GM23248 (cell line): ENCODE measurements at regions not wholly inside any gene's neighbourhood (a gene's known extent, or its start where the extent isn't known, plus 50 kb on each side); places are given as distances from the start of the nearest gene placed in this dataset.

Source experiments
- DNase-seq: peaks from one replicate; pipeline ENCODE4 v3.0.0-alpha.2; 2015
- H2AFZ ChIP-seq: fragments of 200-600 bp; sonication (generic); 2 replicates; pipeline ENCODE4 v1.6.1; 2016; ENCODE audit warnings: antibody characterized with exemption
- H3F3A ChIP-seq: fragments of 200-600 bp; sonication (generic); 2 replicates; pipeline ENCODE4 v1.6.1; 2016; ENCODE audit warnings: mild to moderate bottlenecking, antibody characterized with exemption, mixed run types; ENCODE audit not compliant: insufficient read depth
- H3K27ac ChIP-seq: fragments of 200-600 bp; sonication (generic); 2 replicates; pipeline ENCODE4 v1.5.1; 2016; ENCODE audit warnings: mild to moderate bottlenecking
- H3K27me3 ChIP-seq: fragments of 200-600 bp; sonication (generic); replicated peaks from 2 replicates; pipeline ENCODE4 v1.6.1; 2016; ENCODE audit warnings: mild to moderate bottlenecking; ENCODE audit not compliant: insufficient read depth
- H3K36me3 ChIP-seq: fragments of 200-600 bp; sonication (generic); 2 replicates; pipeline ENCODE4 v1.6.1; 2016; ENCODE audit warnings: low read depth, mild to moderate bottlenecking
- H3K4me1 ChIP-seq: fragments of 200-600 bp; sonication (generic); 2 replicates; pipeline ENCODE4 v1.6.1; 2016; ENCODE audit warnings: mild to moderate bottlenecking; ENCODE audit not compliant: insufficient read depth
- H3K4me2 ChIP-seq: fragments of 200-600 bp; sonication (generic); one replicate; pipeline ENCODE4 v1.6.1; 2016; ENCODE audit warnings: mild to moderate bottlenecking; ENCODE audit not compliant: unreplicated experiment
- H3K4me3 ChIP-seq: fragments of 200-600 bp; sonication (generic); 2 replicates; pipeline ENCODE4 v1.5.1; 2016; ENCODE audit warnings: mild to moderate bottlenecking
- H3K79me2 ChIP-seq: fragments of 200-600 bp; sonication (generic); 2 replicates; pipeline ENCODE4 v1.6.1; 2016; ENCODE audit warnings: mild to moderate bottlenecking; ENCODE audit not compliant: insufficient read depth
- H3K9ac ChIP-seq: fragments of 200-600 bp; sonication (generic); 2 replicates; pipeline ENCODE4 v1.6.1; 2016; ENCODE audit warnings: mild to moderate bottlenecking
- H3K9me2 ChIP-seq: fragments of 200-600 bp; sonication (generic); 2 replicates; pipeline ENCODE4 v1.6.1; 2016; ENCODE audit warnings: mixed run types, mild to moderate bottlenecking, moderate library complexity; ENCODE audit not compliant: insufficient read depth
- H3K9me3 ChIP-seq: fragments of 200-600 bp; sonication (generic); one replicate; pipeline ENCODE4 v1.6.1; 2017; ENCODE audit warnings: low read depth
- H4K20me1 ChIP-seq: fragments of 200-600 bp; sonication (generic); 2 replicates; pipeline ENCODE4 v1.6.0; 2016; ENCODE audit not compliant: insufficient read depth
- EZH2 ChIP-seq: fragments of 200-600 bp; sonication (generic); IDR thresholded peaks from 2 replicates; pipeline ENCODE4 v1.6.1; 2018; ENCODE audit warnings: antibody characterized with exemption, mild to moderate bottlenecking; ENCODE audit not compliant: insufficient read depth, poor library complexity, severe bottlenecking
- EZH2phosphoT487 ChIP-seq: fragments of 200-600 bp; sonication (generic); IDR thresholded peaks from 2 replicates; pipeline ENCODE4 v1.6.1; 2018; ENCODE audit warnings: antibody characterized with exemption, moderate library complexity, mild to moderate bottlenecking, low read depth; ENCODE audit not compliant: insufficient read depth
- WGBS, 2 experiments: methylation state at CpG; one replicate each; pipeline ENCODE4 v1.1.6; 2015 to 2017; ENCODE audit warnings: low lambda C conversion rate in 2 of 2, low coverage in 1 of 2; ENCODE audit errors: missing lambda C conversion rate in 2 of 2; 5-methylcytosine and 5-hydroxymethylcytosine counted together
- in situ Hi-C: fragments of 300-500 bp; cut with MboI; formaldehyde crosslinking; loops from 2 replicates; pipeline ENCODE4 v1.15.0; 2020

GRCh38 chr17:73952082-73952479 is 251.4 kb upstream of the RPL38 start:
- Histone ChIP-seq H3F3A (no peaks in the 10 kb centered on the region), H3K4me1 (no peaks in the 10 kb centered on the region), H3K4me3 (no peak overlapping the region), H4K20me1 (no peaks in the 10 kb centered on the region), H3K79me2 (no peaks in the 10 kb centered on the region), H3K4me2 (no peak overlapping the region), H2AFZ (no peak overlapping the region), H3K36me3 (no peaks in the 10 kb centered on the region), H3K27ac (no peak overlapping the region), H3K27me3 (peaks cover 10% of the 10 kb centered on the region), H3K9me2 (no peaks in the 10 kb centered on the region), H3K9me3 (no peaks in the 10 kb centered on the region), H3K9ac (no peak overlapping the region)
- TF ChIP-seq EZH2 = no peak
- TF ChIP-seq EZH2phosphoT487 = no peak
- in situ Hi-C loops = no loop called here
- DNase-seq = no peak
- WGBS, 2 experiments = 16 to 20% methylated on average over 20 of the region's 20 CpGs

GRCh38 chr17:73952480-73953205 is 250.8 kb upstream of the RPL38 start:
- Histone ChIP-seq H3K9me2 (no peaks in the 10 kb centered on the region), H2AFZ (no peak overlapping the region), H3K79me2 (no peaks in the 10 kb centered on the region), H3K27me3 (peaks cover 10% of the 10 kb centered on the region), H3K36me3 (no peaks in the 10 kb centered on the region), H3K4me1 (no peaks in the 10 kb centered on the region), H3K4me3 (no peak overlapping the region), H3K9me3 (no peaks in the 10 kb centered on the region), H3K9ac (no peak overlapping the region), H3F3A (no peaks in the 10 kb centered on the region), H3K4me2 (no peak overlapping the region), H3K27ac (no peak overlapping the region), H4K20me1 (no peaks in the 10 kb centered on the region)
- TF ChIP-seq EZH2 (no peak), EZH2phosphoT487 (no peak)
- WGBS, 2 experiments = 4 to 6% methylated on average over 34 to 59 of the region's 67 CpGs
- in situ Hi-C loops = no loop called here
- peak; percentile 13 for DNase-seq

- Histone ChIP-seq H3K9me2 (no peaks in the 10 kb centered on the region), H3K79me2 (no peaks in the 10 kb centered on the region), H3K36me3 (no peaks in the 10 kb centered on the region), H3F3A (no peaks in the 10 kb centered on the region), H3K27me3 (peaks cover 10% of the 10 kb centered on the region), H3K4me2 (no peak overlapping the region), H3K27ac (no peak overlapping the region), H4K20me1 (no peaks in the 10 kb centered on the region), H3K4me3 (no peak overlapping the region), H3K9me3 (no peaks in the 10 kb centered on the region), H3K4me1 (no peaks in the 10 kb centered on the region), H2AFZ (no peak overlapping the region), H3K9ac (no peak overlapping the region)
- TF ChIP-seq EZH2phosphoT487 (no peak), EZH2 (no peak)
- no peak for DNase-seq
- in situ Hi-C loops = no loop called here
- WGBS, 2 experiments = 52% methylated on average over 12 of the region's 12 CpGs
These were observed 250.1 kb upstream of the RPL38 start for GRCh38 chr17:73953206-73954033.

GRCh38 chr17:73954951-73955350 is 248.5 kb upstream of the RPL38 start:
- Histone ChIP-seq H3K9me3 (no peaks in the 10 kb centered on the region), H3K4me2 (no peak overlapping the region), H3K4me1 (no peaks in the 10 kb centered on the region), H3K4me3 (no peak overlapping the region), H3K27me3 (peaks cover 10% of the 10 kb centered on the region), H3K9me2 (no peaks in the 10 kb centered on the region), H3K27ac (no peak overlapping the region), H2AFZ (no peak overlapping the region), H3K79me2 (no peaks in the 10 kb centered on the region), H3K9ac (no peak overlapping the region), H4K20me1 (no peaks in the 10 kb centered on the region), H3F3A (no peaks in the 10 kb centered on the region), H3K36me3 (no peaks in the 10 kb centered on the region)
- TF ChIP-seq EZH2 = no peak
- TF ChIP-seq EZH2phosphoT487 = no peak
- DNase-seq = no peak
- in situ Hi-C loops = no loop called here
- 36 to 37% methylated on average over 5 of the region's 5 CpGs for WGBS, 2 experiments
